ENCODE measurements at regions not wholly inside any gene's neighbourhood (a gene's known extent, or its start where the extent isn't known, plus 50 kb on each side); places are given as distances from the start of the nearest gene placed in this dataset.

GRCh38 chr5:135669416-135669815 lies 90.6 kb upstream of the CXCL14 start:
- no peak for TF ChIP-seq CTCF (IDR thresholded peaks at IDR 0.05)
- no peak for TF ChIP-seq POLR2AphosphoS5 (IDR thresholded peaks at IDR 0.05)
- TF ChIP-seq POLR2A (IDR thresholded peaks at IDR 0.05), result no peak

Measured in breast epithelium (tissue), 3 donors.